Heart left ventricle (tissue), 13 donors: ENCODE measurements at regions not wholly inside any gene's neighbourhood (a gene's known extent, or its start where the extent isn't known, plus 50 kb on each side); places are given as distances from the start of the nearest gene placed in this dataset.

Source experiments
- POLR2A ChIP-seq, 2 donors: fragments of 450-650 bp; IDR thresholded peaks; one replicate each; pipeline ENCODE4 v1.6.1; 2017; ENCODE audit warnings: antibody characterized with exemption in 2 of 2, mild to moderate bottlenecking in 2 of 2, moderate library complexity in 2 of 2
- TF ChIP-seq, protein P1 (sequence below), 12 donors: fragments of 200-600 bp; sonication (generic) in 4 of 12; IDR thresholded peaks; one replicate each; pipeline versions ENCODE4 v1.5.0 to v1.8.0; 2018 to 2022; ENCODE audit warnings: antibody characterized with exemption in 12 of 12, mild to moderate bottlenecking in 5 of 12
- donor health status: ischemic (EF 13 %, LVEDD 7.1; RV severe dilation, severe dysfunction).
- donor health status: DM: no; HTN: yes; CAD: no.
- donor health status: DM: no; HTN: no; CAD: no.
- donor health status: ischemic (EF 25% LVEDD 6.9; RV normal size, moderate dysfunction).
- donor health status: ischemic (EF 25% LVEDD 5.7; RV mildly dilated, moderate dysfunction).
- donor health status: ischemic (EF 35%, LVEDD 5.7; RV mildly dilated, moderate dysfunction).
- donor health status: nonischemic (EF 11% LVEDD 7.7; RV severe dilation, severe dysfunction).
- donor health status: DM: yes; HTN: yes; CAD: no.
- donor health status: PGD.
- donor health status: ischemic (EF 29% LVEDD 5.4; RV normal size, mild dysfunction).
- donor health status: nonischemic (EF 23%, LVEDD 6.1; RV moderate dilation, normal function).

DNA sequence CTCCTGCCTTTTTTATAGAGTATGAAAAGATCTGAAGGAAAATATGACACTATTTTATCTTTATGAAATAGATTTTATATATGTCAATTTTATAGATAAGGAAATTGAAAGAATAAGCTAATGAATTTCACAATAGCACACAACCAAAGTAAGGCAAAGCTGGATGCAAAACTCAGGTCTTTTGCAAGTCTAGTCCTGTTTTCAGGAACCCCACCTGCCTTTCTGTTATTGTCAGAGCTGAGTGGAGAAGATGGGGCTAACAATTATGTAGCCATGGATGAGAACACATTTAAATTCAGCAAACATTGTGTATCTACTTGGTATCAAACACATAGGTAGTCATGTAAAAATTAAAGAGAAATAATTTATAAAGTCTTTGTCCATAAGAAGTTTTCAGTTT is 161.5 kb upstream of the ZEB2 start:
- TF ChIP-seq POLR2A (IDR thresholded peaks at IDR 0.05): no peak
- TF ChIP-seq, protein P1, sequence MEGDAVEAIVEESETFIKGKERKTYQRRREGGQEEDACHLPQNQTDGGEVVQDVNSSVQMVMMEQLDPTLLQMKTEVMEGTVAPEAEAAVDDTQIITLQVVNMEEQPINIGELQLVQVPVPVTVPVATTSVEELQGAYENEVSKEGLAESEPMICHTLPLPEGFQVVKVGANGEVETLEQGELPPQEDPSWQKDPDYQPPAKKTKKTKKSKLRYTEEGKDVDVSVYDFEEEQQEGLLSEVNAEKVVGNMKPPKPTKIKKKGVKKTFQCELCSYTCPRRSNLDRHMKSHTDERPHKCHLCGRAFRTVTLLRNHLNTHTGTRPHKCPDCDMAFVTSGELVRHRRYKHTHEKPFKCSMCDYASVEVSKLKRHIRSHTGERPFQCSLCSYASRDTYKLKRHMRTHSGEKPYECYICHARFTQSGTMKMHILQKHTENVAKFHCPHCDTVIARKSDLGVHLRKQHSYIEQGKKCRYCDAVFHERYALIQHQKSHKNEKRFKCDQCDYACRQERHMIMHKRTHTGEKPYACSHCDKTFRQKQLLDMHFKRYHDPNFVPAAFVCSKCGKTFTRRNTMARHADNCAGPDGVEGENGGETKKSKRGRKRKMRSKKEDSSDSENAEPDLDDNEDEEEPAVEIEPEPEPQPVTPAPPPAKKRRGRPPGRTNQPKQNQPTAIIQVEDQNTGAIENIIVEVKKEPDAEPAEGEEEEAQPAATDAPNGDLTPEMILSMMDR (IDR thresholded peaks at IDR 0.05): no peak
